GM23338 (cell line): ENCODE measurements at regions not wholly inside any gene's neighbourhood (a gene's known extent, or its start where the extent isn't known, plus 50 kb on each side); places are given as distances from the start of the nearest gene placed in this dataset.

Experiments
- CTCF ChIP-seq, 2 experiments: fragments of 200-600 bp in 1 of 2; sonication (generic) in 1 of 2; conservative IDR thresholded peaks; 2 replicates each; pipeline versions ENCODE4 v1.5.1 to v1.6.1; 2016 to 2017; ENCODE audit warnings: antibody characterized with exemption in 2 of 2, low read depth in 2 of 2, mild to moderate bottlenecking in 2 of 2, moderate library complexity in 1 of 2
- EZH2 ChIP-seq: fragments of 200-600 bp; sonication (generic); IDR thresholded peaks from one replicate; pipeline ENCODE4 v1.8.0; 2017; ENCODE audit warnings: antibody characterized with exemption, mild to moderate bottlenecking, low read depth; ENCODE audit not compliant: unreplicated experiment
- POLR2AphosphoS5 ChIP-seq: IDR thresholded peaks from 2 replicates; pipeline ENCODE4 v1.6.1; 2016; ENCODE audit warnings: antibody characterized with exemption, low read depth

GRCh38 chr1:98306517-98307089 lies 354.9 kb upstream of the SNX7 start:
- TF ChIP-seq CTCF (conservative IDR thresholded peaks at IDR 0.05; ENCODE audit: low read depth in 2 of 2) (no peak), EZH2 (no peak), POLR2AphosphoS5 (no peak)
